K562 (cell line): ENCODE measurements at regions not wholly inside any gene's neighbourhood (a gene's known extent, or its start where the extent isn't known, plus 50 kb on each side); places are given as distances from the start of the nearest gene placed in this dataset.
A peak's percentile ranks its signal among the peaks of the same experiment; 100 is the strongest.

Source experiments
- DPF2 ChIP-seq: fragments of 450-650 bp; IDR thresholded peaks from 2 replicates; pipeline ENCODE4 v1.6.1; 2016
- FOXJ2 ChIP-seq: fragments of 200-800 bp; sonication (Bioruptor generic); IDR thresholded peaks from 2 replicates; pipeline ENCODE4 v1.6.1; 2016; ENCODE audit warnings: missing genetic modification characterization, missing compliant biosample characterization
- GTF2E2 ChIP-seq: fragments of 200-800 bp; sonication (Bioruptor generic); IDR thresholded peaks from 2 replicates; pipeline ENCODE4 v1.6.1; 2016; ENCODE audit warnings: missing genetic modification characterization, missing compliant biosample characterization
- HMG20B ChIP-seq: fragments of 250-450 bp; sonication (Bioruptor Pico); IDR thresholded peaks from 2 replicates; pipeline ENCODE4 v1.5.0; 2021; ENCODE audit warnings: mild to moderate bottlenecking
- KLF16 ChIP-seq: IDR thresholded peaks from 2 replicates; pipeline ENCODE4 v1.6.1; 2016; ENCODE audit warnings: antibody characterized with exemption
- NR2C2 ChIP-seq, 2 experiments: fragments of 200-800 bp in 1 of 2; sonication (Bioruptor generic) in 1 of 2; sonication (generic) in 1 of 2; formaldehyde crosslinking in 1 of 2; IDR thresholded peaks; 2 replicates each; pipeline versions ENCODE4 v1.6.1 to v1.8.0; 2016 to 2022; ENCODE audit warnings: mild to moderate bottlenecking in 1 of 2, missing compliant biosample characterization in 1 of 2, missing genetic modification characterization in 1 of 2, missing genetic modification reagents in 1 of 2
- POLR3G ChIP-seq: IDR thresholded peaks from 2 replicates; pipeline ENCODE4 v1.6.1; 2011; ENCODE audit not compliant: insufficient read length, insufficient replicate concordance; ENCODE audit errors: extremely low read depth
- PYGO2 ChIP-seq: fragments of 450-650 bp; IDR thresholded peaks from 2 replicates; pipeline ENCODE4 v1.6.1; 2016; ENCODE audit warnings: mild to moderate bottlenecking, missing genetic modification characterization, moderate library complexity, missing compliant biosample characterization
- SIRT6 ChIP-seq: IDR thresholded peaks from one replicate; pipeline ENCODE4 v1.6.1; 2012; ENCODE audit warnings: low read depth, mild to moderate bottlenecking, control low read depth, inconsistent platforms, low read length, moderate library complexity
- TAF15 ChIP-seq: fragments of 200-400 bp; formaldehyde crosslinking; IDR thresholded peaks from 2 replicates; pipeline ENCODE4 v1.6.1; 2017; ENCODE audit warnings: mild to moderate bottlenecking, low read depth, low read length, moderate library complexity
- ZFP1 ChIP-seq: fragments of 450-650 bp; formaldehyde crosslinking; IDR thresholded peaks from 2 replicates; pipeline ENCODE4 v1.4.0; 2020; ENCODE audit warnings: mild to moderate bottlenecking, mixed read lengths
- ZFP36 ChIP-seq: fragments of 150-350 bp; IDR thresholded peaks from 2 replicates; pipeline ENCODE4 v1.6.1; 2018; ENCODE audit warnings: low read length, low read depth; ENCODE audit not compliant: partially characterized antibody
- ZNF24 ChIP-seq: fragments of 450-650 bp; IDR thresholded peaks from 2 replicates; pipeline ENCODE4 v1.6.1; 2016
- ZNF282 ChIP-seq: sonication (generic); formaldehyde crosslinking; IDR thresholded peaks from 2 replicates; pipeline ENCODE4 v1.8.1; 2023; ENCODE audit warnings: missing genetic modification reagents
- ZNF395 ChIP-seq: fragments of 200-800 bp; sonication (Bioruptor generic); IDR thresholded peaks from 2 replicates; pipeline ENCODE4 v1.6.1; 2017; ENCODE audit warnings: missing genetic modification characterization, missing compliant biosample characterization
- ZNF668 ChIP-seq: fragments of 250-450 bp; sonication (Bioruptor Pico); IDR thresholded peaks from 2 replicates; pipeline ENCODE4 v1.8.0; 2022; ENCODE audit warnings: mild to moderate bottlenecking, inconsistent platforms
- ZNF695 ChIP-seq: fragments of 450-650 bp; formaldehyde crosslinking; IDR thresholded peaks from 2 replicates; pipeline ENCODE4 v1.4.0; 2020; ENCODE audit warnings: mild to moderate bottlenecking, moderate library complexity
- ZNF707 ChIP-seq: fragments of 250-450 bp; sonication (Bioruptor Pico); conservative IDR thresholded peaks from 2 replicates; pipeline ENCODE4 v1.8.0; 2022; ENCODE audit warnings: inconsistent platforms, mild to moderate bottlenecking, moderate library complexity
- TF ChIP-seq, protein P1 (sequence below), 2 experiments: fragments of 450-650 bp in 1 of 2; sonication (generic) in 1 of 2; formaldehyde crosslinking in 1 of 2; IDR thresholded peaks; 2 replicates each; pipeline versions ENCODE4 v1.7.1 to v1.9.0; 2016 to 2022; ENCODE audit warnings: inconsistent platforms in 1 of 2, mild to moderate bottlenecking in 1 of 2, missing genetic modification reagents in 1 of 2

- TF ChIP-seq, protein P1, sequence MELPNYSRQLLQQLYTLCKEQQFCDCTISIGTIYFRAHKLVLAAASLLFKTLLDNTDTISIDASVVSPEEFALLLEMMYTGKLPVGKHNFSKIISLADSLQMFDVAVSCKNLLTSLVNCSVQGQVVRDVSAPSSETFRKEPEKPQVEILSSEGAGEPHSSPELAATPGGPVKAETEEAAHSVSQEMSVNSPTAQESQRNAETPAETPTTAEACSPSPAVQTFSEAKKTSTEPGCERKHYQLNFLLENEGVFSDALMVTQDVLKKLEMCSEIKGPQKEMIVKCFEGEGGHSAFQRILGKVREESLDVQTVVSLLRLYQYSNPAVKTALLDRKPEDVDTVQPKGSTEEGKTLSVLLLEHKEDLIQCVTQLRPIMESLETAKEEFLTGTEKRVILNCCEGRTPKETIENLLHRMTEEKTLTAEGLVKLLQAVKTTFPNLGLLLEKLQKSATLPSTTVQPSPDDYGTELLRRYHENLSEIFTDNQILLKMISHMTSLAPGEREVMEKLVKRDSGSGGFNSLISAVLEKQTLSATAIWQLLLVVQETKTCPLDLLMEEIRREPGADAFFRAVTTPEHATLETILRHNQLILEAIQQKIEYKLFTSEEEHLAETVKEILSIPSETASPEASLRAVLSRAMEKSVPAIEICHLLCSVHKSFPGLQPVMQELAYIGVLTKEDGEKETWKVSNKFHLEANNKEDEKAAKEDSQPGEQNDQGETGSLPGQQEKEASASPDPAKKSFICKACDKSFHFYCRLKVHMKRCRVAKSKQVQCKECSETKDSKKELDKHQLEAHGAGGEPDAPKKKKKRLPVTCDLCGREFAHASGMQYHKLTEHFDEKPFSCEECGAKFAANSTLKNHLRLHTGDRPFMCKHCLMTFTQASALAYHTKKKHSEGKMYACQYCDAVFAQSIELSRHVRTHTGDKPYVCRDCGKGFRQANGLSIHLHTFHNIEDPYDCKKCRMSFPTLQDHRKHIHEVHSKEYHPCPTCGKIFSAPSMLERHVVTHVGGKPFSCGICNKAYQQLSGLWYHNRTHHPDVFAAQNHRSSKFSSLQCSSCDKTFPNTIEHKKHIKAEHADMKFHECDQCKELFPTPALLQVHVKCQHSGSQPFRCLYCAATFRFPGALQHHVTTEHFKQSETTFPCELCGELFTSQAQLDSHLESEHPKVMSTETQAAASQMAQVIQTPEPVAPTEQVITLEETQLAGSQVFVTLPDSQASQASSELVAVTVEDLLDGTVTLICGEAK (IDR thresholded peaks at IDR 0.05) = no peak
- TF ChIP-seq, protein P1 (CRISPR knock-in tag; IDR thresholded peaks at IDR 0.05) = no peak
- TF ChIP-seq ZFP1 (CRISPR knock-in tag) (no peak), FOXJ2 (tag) (no peak), KLF16 (no peak), ZNF695 (no peak), ZNF668 (CRISPR knock-in tag) (peak; percentile 72; the same call in 1 of the 2 replicates), ZNF395 (CRISPR knock-in tag) (peak; percentile 47; the same call in 1 of the 2 replicates), ZNF282 (CRISPR knock-in tag) (no peak), ZFP36 (no peak), NR2C2 (CRISPR knock-in tag; IDR thresholded peaks at IDR 0.05) (no peak), NR2C2 (tag; IDR thresholded peaks at IDR 0.05) (0 out of 2 replicates have a peak, but pooled peaks have one; percentile 42), SIRT6 (no peak), ZNF24 (no peak), ZNF707 (no peak), TAF15 (no peak), HMG20B (CRISPR knock-in tag) (no peak), POLR3G (no peak), PYGO2 (no peak), GTF2E2 (tag) (no peak), DPF2 (no peak)
Observed at GRCh38 chr6:14792118-14792955, 453.5 kb upstream of the JARID2 start (continued).
